ENCODE measurements at regions not wholly inside any gene's neighbourhood (a gene's known extent, or its start where the extent isn't known, plus 50 kb on each side); places are given as distances from the start of the nearest gene placed in this dataset.

GRCh38 chr5:17727098-17727497 lies 92.8 kb downstream of the TAF11L14 start:
- DNase-seq: no peak
- H3K4me3 ChIP-seq: no peak overlapping the region
- H3K36me3 ChIP-seq: no peaks in the 10 kb centered on the region
- TF ChIP-seq, protein P1, sequence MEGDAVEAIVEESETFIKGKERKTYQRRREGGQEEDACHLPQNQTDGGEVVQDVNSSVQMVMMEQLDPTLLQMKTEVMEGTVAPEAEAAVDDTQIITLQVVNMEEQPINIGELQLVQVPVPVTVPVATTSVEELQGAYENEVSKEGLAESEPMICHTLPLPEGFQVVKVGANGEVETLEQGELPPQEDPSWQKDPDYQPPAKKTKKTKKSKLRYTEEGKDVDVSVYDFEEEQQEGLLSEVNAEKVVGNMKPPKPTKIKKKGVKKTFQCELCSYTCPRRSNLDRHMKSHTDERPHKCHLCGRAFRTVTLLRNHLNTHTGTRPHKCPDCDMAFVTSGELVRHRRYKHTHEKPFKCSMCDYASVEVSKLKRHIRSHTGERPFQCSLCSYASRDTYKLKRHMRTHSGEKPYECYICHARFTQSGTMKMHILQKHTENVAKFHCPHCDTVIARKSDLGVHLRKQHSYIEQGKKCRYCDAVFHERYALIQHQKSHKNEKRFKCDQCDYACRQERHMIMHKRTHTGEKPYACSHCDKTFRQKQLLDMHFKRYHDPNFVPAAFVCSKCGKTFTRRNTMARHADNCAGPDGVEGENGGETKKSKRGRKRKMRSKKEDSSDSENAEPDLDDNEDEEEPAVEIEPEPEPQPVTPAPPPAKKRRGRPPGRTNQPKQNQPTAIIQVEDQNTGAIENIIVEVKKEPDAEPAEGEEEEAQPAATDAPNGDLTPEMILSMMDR (IDR thresholded peaks at IDR 0.05): no peak
- H3K27ac ChIP-seq: no peak overlapping the region
- no peaks in the 10 kb centered on the region for H3K9me3 ChIP-seq
- no peaks in the 10 kb centered on the region for H3K4me1 ChIP-seq
- H3K27me3 ChIP-seq: no peaks in the 10 kb centered on the region

GRCh38 chr5:17730421-17730820 lies 96.2 kb downstream of the TAF11L14 start:
- no peaks in the 10 kb centered on the region for H3K9me3 ChIP-seq
- H3K4me1 ChIP-seq: no peaks in the 10 kb centered on the region
- no peak for TF ChIP-seq POLR2A (IDR thresholded peaks at IDR 0.05)
- TF ChIP-seq, protein P1 (IDR thresholded peaks at IDR 0.05): no peak
- no peak overlapping the region for H3K4me3 ChIP-seq
- H3K36me3 ChIP-seq: no peaks in the 10 kb centered on the region
- no peak for DNase-seq
- H3K27ac ChIP-seq: no peak overlapping the region
- H3K27me3 ChIP-seq: no peaks in the 10 kb centered on the region

- TF ChIP-seq, protein P1 (IDR thresholded peaks at IDR 0.05): no peak
- no peak for TF ChIP-seq POLR2A (IDR thresholded peaks at IDR 0.05)
- Histone ChIP-seq H3K4me1 (no peaks in the 10 kb centered on the region), H3K9me3 (no peaks in the 10 kb centered on the region), H3K4me3 (no peak overlapping the region), H3K27me3 (no peaks in the 10 kb centered on the region), H3K27ac (no peak overlapping the region), H3K36me3 (no peaks in the 10 kb centered on the region)
- no peak for DNase-seq
These were observed 98.2 kb downstream of the TAF11L14 start for GRCh38 chr5:17732351-17732923.

DNA sequence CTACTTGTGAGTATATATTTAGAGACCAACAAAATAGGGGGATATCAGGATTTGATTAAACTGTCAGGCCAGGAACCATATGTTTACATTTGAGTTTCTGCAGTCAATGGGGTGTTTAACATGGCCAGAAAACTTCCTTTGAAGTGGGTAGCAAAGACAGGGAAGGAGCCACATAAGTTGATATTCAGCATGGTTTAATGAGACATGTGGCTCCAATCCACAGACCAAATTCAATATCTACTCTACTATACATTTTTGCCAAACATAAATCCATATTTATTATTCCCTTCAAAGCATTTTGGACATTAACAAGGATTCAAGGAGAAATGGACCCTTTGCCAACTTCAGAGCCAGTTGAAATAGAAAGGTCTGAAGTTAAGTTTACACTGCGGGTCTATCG lies 99.8 kb downstream of the TAF11L14 start:
- no peaks in the 10 kb centered on the region for H3K9me3 ChIP-seq

GRCh38 chr5:17735761-17736160 lies 101.5 kb downstream of the TAF11L14 start:
- DNase-seq: no peak
- Histone ChIP-seq H3K4me1 (no peaks in the 10 kb centered on the region), H3K36me3 (no peaks in the 10 kb centered on the region), H3K27ac (no peak overlapping the region), H3K27me3 (no peaks in the 10 kb centered on the region), H3K9me3 (no peaks in the 10 kb centered on the region), H3K4me3 (no peak overlapping the region)
- no peak for TF ChIP-seq POLR2A (IDR thresholded peaks at IDR 0.05)
- TF ChIP-seq, protein P1 (IDR thresholded peaks at IDR 0.05): no peak

More for the DNA sequence above, 99.8 kb downstream of the TAF11L14 start:
- H3K4me1 ChIP-seq: no peaks in the 10 kb centered on the region
- no peak overlapping the region for H3K4me3 ChIP-seq
- H3K27me3 ChIP-seq: no peaks in the 10 kb centered on the region
- H3K27ac ChIP-seq: no peak overlapping the region
- DNase-seq: no peak
- no peaks in the 10 kb centered on the region for H3K36me3 ChIP-seq
- TF ChIP-seq, protein P1 (IDR thresholded peaks at IDR 0.05): no peak
- no peak for TF ChIP-seq POLR2A (IDR thresholded peaks at IDR 0.05)

DNA sequence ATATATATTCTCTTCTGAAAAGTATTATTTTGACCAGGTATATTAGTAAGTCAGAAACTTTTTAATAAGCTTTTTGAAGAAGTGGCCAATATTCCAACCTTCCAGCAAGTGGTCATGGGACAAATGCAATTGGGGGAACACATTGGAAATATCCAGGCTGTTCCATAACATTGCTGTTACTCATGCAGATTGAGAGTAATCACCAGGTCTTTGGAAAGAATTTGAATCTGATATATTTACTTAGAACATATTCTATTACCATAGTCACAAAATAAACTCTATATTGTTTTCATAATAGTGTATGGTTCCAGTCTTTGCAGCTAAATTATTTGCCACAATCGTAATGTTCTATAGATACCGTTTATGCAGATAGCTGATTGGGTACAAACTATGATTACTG lies 102.8 kb downstream of the TAF11L14 start:
- no peak overlapping the region for H3K27ac ChIP-seq
- H3K4me3 ChIP-seq: no peak overlapping the region
- TF ChIP-seq POLR2A (IDR thresholded peaks at IDR 0.05): no peak
- H3K36me3 ChIP-seq: no peaks in the 10 kb centered on the region
- no peaks in the 10 kb centered on the region for H3K27me3 ChIP-seq
- no peak for DNase-seq
- no peaks in the 10 kb centered on the region for H3K4me1 ChIP-seq
- no peaks in the 10 kb centered on the region for H3K9me3 ChIP-seq

All from Peyer's patch (tissue), 4 donors.